MM.1S (cell line): ENCODE measurements at regions not wholly inside any gene's neighbourhood (a gene's known extent, or its start where the extent isn't known, plus 50 kb on each side); places are given as distances from the start of the nearest gene placed in this dataset.

Experiments used
- EZH2 ChIP-seq: fragments of 300-600 bp; sonication (generic); optimal IDR thresholded peaks from 2 replicates; pipeline ENCODE3; 2017; ENCODE audit warnings: low read depth, mild to moderate bottlenecking, antibody characterized with exemption, low read length, mixed read lengths
- TF ChIP-seq, protein P1 (sequence below): fragments of 300-600 bp; sonication (generic); IDR thresholded peaks from 2 replicates; pipeline ENCODE4 v1.5.1; 2016; ENCODE audit warnings: antibody characterized with exemption, low read length, mixed read lengths

DNA sequence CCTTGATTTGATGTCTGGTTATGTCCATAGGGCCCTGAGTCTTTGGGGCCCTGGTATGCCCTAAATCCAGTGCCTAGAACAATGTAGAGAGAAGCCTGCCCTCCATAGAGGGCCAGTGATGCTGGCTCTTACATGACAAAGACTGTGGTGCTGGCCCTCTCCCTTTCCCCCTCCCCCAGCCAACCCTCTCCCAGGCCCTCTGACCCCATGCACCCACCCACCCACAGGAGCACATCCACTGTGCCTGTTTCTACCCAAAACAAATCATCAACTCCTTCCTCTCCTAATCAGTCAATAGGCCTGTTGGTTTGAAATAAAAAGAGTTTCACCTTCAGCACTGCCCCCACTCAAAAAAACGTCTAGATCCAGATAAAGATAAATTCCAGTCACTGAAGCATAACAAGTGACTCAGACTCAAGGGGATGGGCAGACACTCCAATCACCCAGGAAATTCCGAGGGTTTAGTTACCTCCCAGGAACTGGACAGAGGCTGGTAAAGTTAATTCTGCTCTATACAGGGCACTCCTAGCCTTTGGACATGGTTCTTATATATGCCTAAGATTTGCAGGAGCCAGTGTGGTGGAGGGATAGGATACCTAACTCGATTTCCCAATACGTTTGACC is 144.8 kb upstream of the VANGL1 start:
- no peak for TF ChIP-seq EZH2
- TF ChIP-seq, protein P1, sequence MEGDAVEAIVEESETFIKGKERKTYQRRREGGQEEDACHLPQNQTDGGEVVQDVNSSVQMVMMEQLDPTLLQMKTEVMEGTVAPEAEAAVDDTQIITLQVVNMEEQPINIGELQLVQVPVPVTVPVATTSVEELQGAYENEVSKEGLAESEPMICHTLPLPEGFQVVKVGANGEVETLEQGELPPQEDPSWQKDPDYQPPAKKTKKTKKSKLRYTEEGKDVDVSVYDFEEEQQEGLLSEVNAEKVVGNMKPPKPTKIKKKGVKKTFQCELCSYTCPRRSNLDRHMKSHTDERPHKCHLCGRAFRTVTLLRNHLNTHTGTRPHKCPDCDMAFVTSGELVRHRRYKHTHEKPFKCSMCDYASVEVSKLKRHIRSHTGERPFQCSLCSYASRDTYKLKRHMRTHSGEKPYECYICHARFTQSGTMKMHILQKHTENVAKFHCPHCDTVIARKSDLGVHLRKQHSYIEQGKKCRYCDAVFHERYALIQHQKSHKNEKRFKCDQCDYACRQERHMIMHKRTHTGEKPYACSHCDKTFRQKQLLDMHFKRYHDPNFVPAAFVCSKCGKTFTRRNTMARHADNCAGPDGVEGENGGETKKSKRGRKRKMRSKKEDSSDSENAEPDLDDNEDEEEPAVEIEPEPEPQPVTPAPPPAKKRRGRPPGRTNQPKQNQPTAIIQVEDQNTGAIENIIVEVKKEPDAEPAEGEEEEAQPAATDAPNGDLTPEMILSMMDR: no peak
